ENCODE measurements at regions not wholly inside any gene's neighbourhood (a gene's known extent, or its start where the extent isn't known, plus 50 kb on each side); places are given as distances from the start of the nearest gene placed in this dataset.
A peak's percentile ranks its signal among the peaks of the same experiment; 100 is the strongest.

DNA sequence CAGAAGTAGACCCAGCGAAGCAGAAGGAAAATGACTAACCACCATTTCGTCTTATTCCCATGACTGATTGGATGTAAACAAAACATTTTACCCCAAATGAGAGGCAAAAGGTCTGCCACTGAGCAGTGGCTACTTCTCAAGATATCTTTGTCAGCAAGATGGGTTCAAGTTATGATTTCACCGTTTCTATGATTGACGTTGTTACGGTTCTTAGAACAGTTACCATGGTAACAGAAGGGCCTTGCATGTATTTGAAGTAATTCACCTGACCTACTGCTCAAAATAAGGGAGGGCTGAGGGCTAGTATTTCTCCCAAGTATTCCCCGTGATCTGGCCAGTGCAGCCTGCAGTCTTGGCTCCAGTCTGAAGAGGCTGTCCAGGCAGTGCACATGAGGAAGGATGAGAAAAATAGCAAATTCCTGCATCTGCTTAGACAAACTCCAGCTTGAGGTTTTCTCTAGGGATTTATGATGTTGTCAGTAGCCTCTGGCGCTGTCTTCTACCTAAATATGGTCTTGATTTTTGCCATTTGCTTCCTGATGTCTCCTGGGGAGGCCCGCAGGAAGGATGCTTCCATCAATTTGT, 372.7 kb downstream of the TMEM38B start:
- ATAC-seq (ENCODE audit: low read depth in 2 of 2), result no peak
- Mint-ChIP-seq H3K4me1 (no peaks in the 10 kb centered on the region), H3K9me3 (no peaks in the 10 kb centered on the region)

DNA sequence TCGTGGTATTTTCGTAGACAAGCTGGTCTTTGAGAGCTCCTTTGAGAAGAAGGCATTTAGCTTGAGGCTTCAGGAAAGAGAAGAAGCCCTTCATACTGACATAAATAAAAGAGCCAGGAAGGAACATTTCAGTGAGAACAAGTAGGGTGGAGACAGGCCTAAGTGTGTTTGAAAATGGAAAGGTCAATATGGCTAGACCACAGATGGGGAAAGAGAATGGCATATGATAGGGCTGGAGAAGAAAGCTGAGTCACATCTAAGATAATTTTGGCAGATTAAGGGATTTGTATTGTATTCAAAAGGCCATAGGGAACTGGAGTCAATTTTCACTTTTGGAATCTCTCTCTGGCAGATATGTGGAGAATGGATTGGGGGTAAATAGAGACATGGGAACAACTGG, 374.9 kb downstream of the TMEM38B start:
- H3K36me3 Mint-ChIP-seq, result no peaks in the 10 kb centered on the region
- DNase-seq (no peak), ATAC-seq (ENCODE audit: low read depth in 2 of 2) (no peak)
- no peak overlapping the region for H3K27ac Mint-ChIP-seq
- no peaks in the 10 kb centered on the region for H3K27me3 Mint-ChIP-seq
- H3K9me3 Mint-ChIP-seq, result no peaks in the 10 kb centered on the region
- H3K4me3 Mint-ChIP-seq, result no peak overlapping the region
- no peaks in the 10 kb centered on the region for H3K4me1 Mint-ChIP-seq

More for the DNA sequence above, 372.7 kb downstream of the TMEM38B start:
- Mint-ChIP-seq H3K4me3 (no peak overlapping the region), H3K27me3 (no peaks in the 10 kb centered on the region), H3K36me3 (no peaks in the 10 kb centered on the region), H3K27ac (no peak overlapping the region)
- DNase-seq, result no peak

DNA sequence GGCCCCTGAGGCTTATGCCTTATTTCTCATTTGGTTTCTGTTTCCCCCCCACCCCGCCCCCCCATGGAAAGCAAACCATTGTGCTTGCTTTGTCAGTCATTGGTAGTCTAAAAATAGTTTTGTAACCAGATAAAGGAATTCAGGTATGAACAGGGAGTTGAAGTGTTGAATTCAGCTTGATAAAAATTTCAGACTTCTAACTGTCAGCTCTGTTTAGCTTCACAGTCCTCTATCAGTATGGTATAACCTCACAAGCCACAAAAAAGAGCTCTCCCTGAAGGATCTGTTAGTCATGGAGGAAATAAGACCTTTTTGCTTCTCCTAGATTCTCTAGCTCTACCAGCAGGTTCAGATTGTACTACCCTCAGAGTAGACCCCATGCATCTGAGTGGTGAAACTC, 378.1 kb downstream of the TMEM38B start:
- ATAC-seq (ENCODE audit: low read depth in 2 of 2) (no peak), DNase-seq (no peak)
- no peak overlapping the region for H3K4me3 Mint-ChIP-seq
- H3K36me3 Mint-ChIP-seq, result no peaks in the 10 kb centered on the region
- H3K27ac Mint-ChIP-seq, result no peak overlapping the region
- H3K9me3 Mint-ChIP-seq, result peaks cover 0 to 1% (median 0%) of the 10 kb centered on the region in 7 donors
- H3K27me3 Mint-ChIP-seq, result no peaks in the 10 kb centered on the region
- no peaks in the 10 kb centered on the region for H3K4me1 Mint-ChIP-seq

DNA sequence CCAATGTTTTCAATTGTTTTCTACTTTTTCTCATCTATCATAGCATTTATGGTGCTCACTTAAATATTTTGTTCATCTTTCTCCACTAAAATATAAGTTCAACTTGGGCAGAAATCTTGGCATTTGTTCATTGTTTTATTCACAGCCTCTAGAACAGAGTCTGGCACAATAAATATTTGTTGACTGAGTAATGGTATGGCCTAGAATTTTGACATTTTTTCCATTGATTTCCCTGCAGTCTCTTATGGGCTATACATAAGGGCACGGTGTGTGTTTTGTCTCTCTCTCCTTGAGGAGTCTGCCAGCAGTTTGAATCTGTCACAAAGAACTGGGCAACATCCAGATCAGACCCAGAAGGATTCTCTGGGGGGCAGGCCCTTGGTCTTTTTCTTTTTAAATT, 379.7 kb downstream of the TMEM38B start:
- no peaks in the 10 kb centered on the region for H3K4me1 Mint-ChIP-seq
- H3K4me3 Mint-ChIP-seq, result no peak overlapping the region
- H3K9me3 Mint-ChIP-seq, result peaks cover 0 to 1% (median 0%) of the 10 kb centered on the region in 7 donors
- no peaks in the 10 kb centered on the region for H3K27me3 Mint-ChIP-seq
- DNase-seq (no peak), ATAC-seq (ENCODE audit: low read depth in 2 of 2) (no peak)
- no peaks in the 10 kb centered on the region for H3K36me3 Mint-ChIP-seq
- H3K27ac Mint-ChIP-seq, result no peak overlapping the region

DNA sequence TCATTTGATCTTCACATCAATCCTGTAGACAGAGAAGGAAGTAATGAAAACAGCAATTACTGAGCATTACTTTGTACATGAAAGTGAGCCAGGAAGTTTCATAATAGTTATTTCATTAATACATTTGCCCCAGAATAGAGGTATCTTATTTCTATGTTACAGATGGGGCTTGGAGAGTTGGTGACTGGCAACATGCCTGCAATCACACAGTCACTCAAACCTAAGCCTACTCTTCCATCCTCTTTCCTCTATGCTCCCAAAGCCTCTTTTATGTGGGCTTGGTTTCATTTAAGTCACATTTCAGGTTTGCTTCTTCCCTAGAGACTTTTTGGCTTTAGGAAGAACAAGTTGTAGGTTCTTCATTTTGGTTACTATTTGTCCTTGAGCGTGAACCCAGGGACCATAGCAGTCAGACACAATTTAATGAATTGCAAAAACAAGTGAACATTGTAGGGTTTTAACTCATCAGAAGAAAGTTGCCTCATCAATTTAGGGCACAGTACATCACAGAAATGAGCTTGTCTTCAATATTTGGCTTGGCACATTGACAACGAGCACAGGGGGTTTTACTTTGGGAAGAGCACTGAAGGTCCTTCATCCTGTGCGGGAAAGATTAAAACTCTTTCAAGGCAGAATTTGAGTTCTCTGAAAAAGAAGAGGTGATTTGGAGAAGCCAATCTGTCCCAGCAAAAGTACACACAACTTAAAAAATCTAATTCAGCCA, 381.1 kb downstream of the TMEM38B start:
- Mint-ChIP-seq H3K36me3 (no peaks in the 10 kb centered on the region), H3K27me3 (no peaks in the 10 kb centered on the region), H3K4me3 (no peak overlapping the region), H3K27ac (no peak overlapping the region), H3K4me1 (no peaks in the 10 kb centered on the region), H3K9me3 (peaks cover 0 to 1% (median 0%) of the 10 kb centered on the region in 7 donors)
- no peak for ATAC-seq (ENCODE audit: low read depth in 2 of 2)
- no peak for DNase-seq

DNA sequence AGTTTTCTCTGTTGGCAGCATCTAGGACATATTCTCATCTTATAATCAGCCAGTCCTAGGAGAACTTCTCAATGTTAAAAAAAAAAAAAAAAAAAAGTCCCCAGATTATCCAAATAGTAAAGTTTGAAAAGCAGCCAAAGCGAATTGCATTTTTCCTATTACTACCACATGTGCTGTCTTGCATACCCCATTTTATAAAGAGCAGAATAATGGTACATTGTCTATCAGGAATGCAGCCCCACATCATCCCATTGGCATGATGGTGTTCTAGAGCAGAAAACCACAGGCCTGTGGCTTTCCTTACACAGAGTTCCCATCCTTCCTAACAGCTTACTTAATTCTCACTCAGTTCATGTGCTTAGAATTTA, 381.6 kb downstream of the TMEM38B start:
- Mint-ChIP-seq H3K4me3 (no peak overlapping the region), H3K9me3 (peaks cover 0 to 1% (median 0%) of the 10 kb centered on the region in 7 donors), H3K4me1 (peaks cover 0 to under 1% (median 0%) of the 10 kb centered on the region in 3 donors), H3K36me3 (no peaks in the 10 kb centered on the region), H3K27ac (no peak overlapping the region), H3K27me3 (no peaks in the 10 kb centered on the region)
- no peak for DNase-seq
- no peak for ATAC-seq (ENCODE audit: low read depth in 2 of 2)

DNA sequence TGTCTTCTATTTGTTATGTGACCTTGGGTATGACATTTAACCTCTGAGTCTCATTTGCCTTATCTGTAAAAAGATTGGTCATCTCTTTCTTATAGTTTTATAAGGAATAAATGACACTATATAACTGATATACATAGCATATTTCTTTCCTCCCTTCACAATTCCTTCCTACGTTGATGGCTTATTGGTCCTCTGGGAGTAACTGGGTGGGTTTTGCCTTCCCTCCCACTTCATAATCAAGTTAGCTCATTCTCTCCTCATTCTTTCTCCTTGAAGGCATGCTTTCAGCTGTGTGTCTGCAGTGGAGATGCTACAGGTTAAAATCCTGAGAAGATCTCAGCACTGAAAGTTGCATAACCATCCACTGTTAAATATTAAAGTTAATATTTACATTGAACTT, 382.4 kb downstream of the TMEM38B start:
- H3K36me3 Mint-ChIP-seq, result no peaks in the 10 kb centered on the region
- ATAC-seq (ENCODE audit: low read depth in 2 of 2) (no peak), DNase-seq (no peak)
- no peak overlapping the region for H3K27ac Mint-ChIP-seq
- H3K4me1 Mint-ChIP-seq, result peaks cover 0 to 4% (median 0%) of the 10 kb centered on the region in 3 donors
- H3K27me3 Mint-ChIP-seq, result no peaks in the 10 kb centered on the region
- H3K9me3 Mint-ChIP-seq, result peaks cover 0 to 1% (median 0%) of the 10 kb centered on the region in 7 donors
- H3K4me3 Mint-ChIP-seq, result no peak overlapping the region

DNA sequence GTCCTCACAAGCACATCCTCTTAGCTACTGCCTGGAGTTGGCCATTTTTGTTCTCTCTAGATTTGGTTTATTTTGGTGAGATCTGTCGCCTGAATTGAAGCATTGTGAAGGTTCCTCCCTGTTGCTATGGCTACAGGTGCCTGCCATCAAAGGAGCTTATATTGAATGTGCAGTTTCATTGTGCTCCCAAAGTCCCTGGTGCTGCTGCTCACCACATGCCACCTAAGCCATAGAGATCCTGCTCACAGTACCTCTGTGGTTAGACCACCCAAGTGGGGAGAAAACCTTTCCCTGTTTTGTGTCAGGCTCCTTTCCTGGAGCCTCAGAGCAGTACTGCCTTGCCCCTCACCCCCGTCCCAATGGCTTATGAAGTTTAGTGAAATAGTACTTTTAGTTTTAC, 383.4 kb downstream of the TMEM38B start:
- Mint-ChIP-seq H3K36me3 (no peaks in the 10 kb centered on the region), H3K27me3 (no peaks in the 10 kb centered on the region), H3K27ac (no peak overlapping the region), H3K4me1 (peaks cover 0 to 4% (median 0%) of the 10 kb centered on the region in 3 donors), H3K9me3 (peaks cover 0 to 1% (median 0%) of the 10 kb centered on the region in 7 donors), H3K4me3 (no peak overlapping the region)
- DNase-seq (no peak), ATAC-seq (ENCODE audit: low read depth in 2 of 2) (no peak)

DNA sequence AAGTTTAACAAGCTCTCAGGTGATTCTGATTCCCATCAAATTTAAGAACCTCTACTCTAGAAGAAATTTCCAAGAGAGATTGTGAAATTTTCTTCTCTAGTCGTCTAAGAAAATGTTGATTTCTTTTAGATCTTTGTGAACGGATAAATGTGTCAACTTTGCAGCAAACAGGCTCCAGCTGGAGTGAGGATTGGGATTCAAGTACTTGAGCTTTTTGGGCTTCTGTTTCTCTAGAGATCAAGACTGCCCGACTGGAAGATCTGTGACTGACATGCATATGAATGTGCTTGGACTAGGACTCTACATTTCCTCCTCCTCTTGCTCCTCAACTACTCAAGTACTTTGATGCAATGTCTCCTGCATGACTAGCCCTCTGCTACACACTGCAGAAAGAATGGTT, 388.3 kb downstream of the TMEM38B start:
- peaks cover 0 to 5% (median 0%) of the 10 kb centered on the region in 7 donors for H3K9me3 Mint-ChIP-seq
- H3K4me3 Mint-ChIP-seq, result no peak overlapping the region
- no peak overlapping the region for H3K27ac Mint-ChIP-seq
- DNase-seq (no peak), ATAC-seq (ENCODE audit: low read depth in 2 of 2) (no peak)
- H3K36me3 Mint-ChIP-seq, result no peaks in the 10 kb centered on the region
- H3K4me1 Mint-ChIP-seq, result peaks cover 0 to 4% (median 0%) of the 10 kb centered on the region in 3 donors
- no peaks in the 10 kb centered on the region for H3K27me3 Mint-ChIP-seq

DNA sequence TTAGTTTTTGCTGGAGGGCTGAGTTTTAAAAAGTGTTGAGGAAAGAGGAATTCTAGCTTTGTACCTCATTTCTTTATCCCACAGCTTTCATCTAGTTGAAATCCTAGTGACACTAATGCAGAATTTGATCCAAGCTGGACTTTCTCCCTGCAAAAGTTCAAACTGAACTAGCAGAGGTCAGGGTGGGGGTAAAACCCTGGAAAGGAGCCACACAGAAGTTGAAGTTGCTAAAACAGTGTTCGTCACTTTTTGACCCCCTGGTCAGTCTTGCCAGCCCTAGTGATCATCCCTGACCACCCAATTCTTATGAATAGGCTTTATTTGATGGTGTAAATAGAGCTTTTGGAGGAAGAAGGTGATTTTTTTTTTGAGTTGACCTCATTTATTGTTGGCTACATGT, 390.4 kb downstream of the TMEM38B start:
- DNase-seq, result no peak
- peak overlapping the region in 1 of 6 donors; percentile 23 for H3K27ac Mint-ChIP-seq
- no peaks in the 10 kb centered on the region for H3K36me3 Mint-ChIP-seq
- H3K4me3 Mint-ChIP-seq, result no peak overlapping the region
- peaks cover 0 to 4% (median 0%) of the 10 kb centered on the region in 3 donors for H3K4me1 Mint-ChIP-seq
- no peak for ATAC-seq (ENCODE audit: low read depth in 2 of 2)
- peaks cover 0 to 8% (median 3%) of the 10 kb centered on the region in 7 donors for H3K9me3 Mint-ChIP-seq
- no peaks in the 10 kb centered on the region for H3K27me3 Mint-ChIP-seq

DNA sequence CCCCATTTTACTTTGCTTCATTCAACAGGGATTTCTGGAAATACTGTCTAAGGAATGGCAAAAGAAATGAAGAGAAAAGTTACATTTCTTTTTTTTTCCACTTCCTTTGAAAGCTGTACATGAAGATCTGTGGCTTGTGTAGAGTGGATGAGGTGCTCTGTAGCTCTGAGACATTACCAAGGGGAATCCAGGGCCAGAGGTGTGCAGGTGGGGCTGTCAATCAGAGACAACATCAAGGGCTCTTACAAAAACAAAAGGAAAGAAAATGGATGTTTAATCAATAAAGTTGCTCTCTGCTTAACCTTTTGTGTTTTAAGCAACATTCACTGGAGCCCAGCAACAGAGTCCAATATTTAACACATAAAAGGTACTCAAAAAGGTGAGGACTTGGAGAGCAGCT, 391.1 kb downstream of the TMEM38B start:
- Mint-ChIP-seq H3K36me3 (no peaks in the 10 kb centered on the region), H3K4me3 (no peak overlapping the region), H3K27me3 (no peaks in the 10 kb centered on the region), H3K4me1 (peaks cover 0 to 4% (median 0%) of the 10 kb centered on the region in 3 donors), H3K9me3 (peaks cover 0 to 8% (median 3%) of the 10 kb centered on the region in 7 donors), H3K27ac (peak overlapping the region in 1 of 6 donors; percentile 1)
- DNase-seq, result no peak
- ATAC-seq (ENCODE audit: low read depth in 2 of 2), result no peak

DNA sequence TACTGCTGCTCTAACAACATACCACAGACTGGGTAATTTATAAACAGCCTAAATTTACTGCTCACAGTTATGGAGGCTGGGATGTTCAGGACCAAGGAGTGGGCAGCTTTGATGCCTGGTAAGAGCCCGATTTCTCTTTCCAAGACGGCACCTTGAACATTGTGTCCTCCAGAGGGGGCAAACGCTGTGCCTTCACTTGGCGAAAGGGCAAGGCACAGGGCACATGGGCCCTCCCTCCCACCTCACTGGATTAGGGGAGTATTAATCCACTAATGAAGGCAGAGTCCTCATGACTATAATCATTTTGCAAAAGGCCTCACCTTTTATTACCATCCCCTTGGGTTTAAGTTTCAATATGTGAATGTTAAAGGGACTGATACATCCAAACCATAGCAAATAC, 397.7 kb downstream of the TMEM38B start:
- Mint-ChIP-seq H3K27ac (no peak overlapping the region), H3K4me3 (no peak overlapping the region), H3K9me3 (peaks cover 2 to 16% (median 6%) of the 10 kb centered on the region in 7 donors), H3K4me1 (no peaks in the 10 kb centered on the region), H3K36me3 (no peaks in the 10 kb centered on the region), H3K27me3 (no peaks in the 10 kb centered on the region)
- DNase-seq (no peak), ATAC-seq (ENCODE audit: low read depth in 2 of 2) (no peak)

DNA sequence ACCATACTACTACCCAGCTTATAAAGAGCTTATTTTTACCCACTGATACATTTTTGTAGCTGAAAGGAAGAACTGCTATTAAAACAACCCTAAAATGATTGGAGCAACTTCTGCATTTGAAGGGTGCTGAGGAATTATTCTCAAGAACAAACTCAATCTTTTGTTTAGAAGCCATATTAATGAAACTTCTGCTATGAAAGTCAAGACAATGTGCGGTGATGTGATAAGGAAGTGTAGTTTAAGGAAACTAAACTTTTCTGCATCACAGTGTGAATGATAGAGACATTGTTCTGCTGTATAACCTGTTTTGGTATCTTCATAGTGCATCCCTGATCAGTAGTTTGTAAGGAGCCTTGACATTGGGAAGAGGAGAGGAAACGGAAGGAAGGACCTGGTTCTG, 408.5 kb downstream of the TMEM38B start:
- H3K27me3 Mint-ChIP-seq, result no peaks in the 10 kb centered on the region

DNA sequence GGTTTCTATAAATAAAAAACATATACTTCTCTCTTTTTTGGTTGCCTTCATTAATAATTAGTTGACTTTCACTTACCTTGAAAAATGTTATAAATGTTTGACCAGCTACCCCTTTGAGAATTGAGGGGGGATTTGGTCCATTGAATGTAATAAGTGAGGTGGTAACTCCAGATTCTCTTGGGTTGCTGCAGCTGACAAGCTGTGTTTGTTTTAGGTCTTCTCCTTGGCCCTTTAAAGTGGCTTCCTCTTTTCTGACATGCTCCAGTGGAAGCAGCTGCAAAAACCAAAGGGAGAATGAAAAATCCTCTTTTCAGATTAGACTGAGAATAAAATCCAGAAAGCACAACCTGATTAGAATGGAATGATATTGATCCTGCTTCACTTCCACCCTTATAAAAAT, 410.5 kb downstream of the TMEM38B start:
- H3K27me3 Mint-ChIP-seq, result no peaks in the 10 kb centered on the region
- peak in 1 of 2 donors; percentile 69 for ATAC-seq (ENCODE audit: low read depth in 2 of 2)
- no peaks in the 10 kb centered on the region for H3K36me3 Mint-ChIP-seq
- peak overlapping the region in 4 of 6 donors; percentile 73 to 84 (median 78) for H3K27ac Mint-ChIP-seq
- peaks cover 0 to 4% (median 2%) of the 10 kb centered on the region in 7 donors for H3K9me3 Mint-ChIP-seq
- peak; percentile 6 for DNase-seq
- peak overlapping the region in 6 of 8 donors; percentile 5 to 75 (median 44) for H3K4me3 Mint-ChIP-seq
- peaks cover 9 to 28% (median 20%) of the 10 kb centered on the region in 3 donors for H3K4me1 Mint-ChIP-seq

More for the DNA sequence above, 408.5 kb downstream of the TMEM38B start:
- Mint-ChIP-seq H3K4me3 (peak overlapping the region in 5 of 8 donors; percentile 18 to 72 (median 58)), H3K4me1 (peaks cover 9 to 28% (median 20%) of the 10 kb centered on the region in 3 donors), H3K27ac (peak overlapping the region in 3 of 6 donors; percentile 3 to 88 (median 46)), H3K36me3 (no peaks in the 10 kb centered on the region), H3K9me3 (peaks cover 0 to 7% (median 0%) of the 10 kb centered on the region in 7 donors)
- ATAC-seq (ENCODE audit: low read depth in 2 of 2), result peak in 1 of 2 donors; percentile 25
- no peak for DNase-seq

All from naive B cell (primary cell).